ENCODE measurements at regions not wholly inside any gene's neighbourhood (a gene's known extent, or its start where the extent isn't known, plus 50 kb on each side); places are given as distances from the start of the nearest gene placed in this dataset.
A peak's percentile ranks its signal among the peaks of the same experiment; 100 is the strongest.
"Not testable (repeated sequence)": the region's sequence is repeated elsewhere in the genome, so short reads cannot be mapped to it uniquely, and the experiment has no call there.

- DNase-seq (ENCODE audit: low read depth) = no peak
- TF ChIP-seq CTCF (conservative IDR thresholded peaks at IDR 0.05; ENCODE audit: low read depth, low read length) = peak; percentile 36
- H3K4me3 ChIP-seq (ENCODE audit: low read depth, low read length) = no peak overlapping the region
Measured at GRCh38 chr14:106802413-106803364, 1276.3 kb downstream of the TMEM121 start.

DNA sequence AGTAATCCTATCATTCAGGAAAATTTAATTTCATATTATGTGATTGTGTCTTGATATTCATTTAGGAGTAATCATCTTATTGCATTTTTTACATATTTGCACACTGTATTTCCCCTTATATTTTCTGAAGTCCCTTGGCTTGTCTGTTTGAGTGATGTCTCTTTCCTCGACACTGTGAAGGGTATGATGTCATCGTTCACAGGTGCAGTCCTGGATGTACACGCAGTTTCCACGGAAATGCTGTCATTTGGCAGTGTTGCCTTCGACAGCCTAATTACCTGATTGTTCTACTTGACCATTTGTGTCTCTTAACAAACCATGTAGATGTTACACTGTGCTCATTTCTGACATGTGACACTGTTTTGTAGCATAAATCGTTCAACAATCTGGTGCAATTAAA, 1277.0 kb downstream of the TMEM121 start:
- no peak overlapping the region for H3K4me3 ChIP-seq (ENCODE audit: low read depth, low read length)
- TF ChIP-seq CTCF (conservative IDR thresholded peaks at IDR 0.05; ENCODE audit: low read depth, low read length) = no peak
- DNase-seq (ENCODE audit: low read depth) = no peak

DNA sequence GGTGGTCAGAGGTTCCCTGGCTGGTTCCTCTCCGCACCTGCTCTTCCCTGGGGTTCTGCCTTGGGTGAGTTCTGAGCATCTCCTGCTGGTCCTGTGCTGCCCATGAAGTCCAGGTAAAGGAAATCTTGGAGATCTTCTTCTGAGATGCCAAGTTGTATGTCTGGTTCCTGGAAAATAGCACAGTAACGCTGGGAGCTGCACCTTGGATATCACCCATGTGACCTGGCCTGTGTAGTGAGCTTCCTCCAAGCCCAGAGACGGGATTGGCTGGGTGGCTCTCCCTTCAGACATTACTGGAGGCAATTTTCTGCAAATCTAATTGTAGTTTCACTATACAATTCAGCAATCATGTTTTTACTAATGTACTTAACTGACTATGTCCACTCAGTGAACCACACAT, 1281.1 kb downstream of the TMEM121 start:
- TF ChIP-seq CTCF (conservative IDR thresholded peaks at IDR 0.05; ENCODE audit: low read depth, low read length) = no peak
- DNase-seq (ENCODE audit: low read depth) = no peak
- H3K4me3 ChIP-seq (ENCODE audit: low read depth, low read length) = no peak overlapping the region

DNA sequence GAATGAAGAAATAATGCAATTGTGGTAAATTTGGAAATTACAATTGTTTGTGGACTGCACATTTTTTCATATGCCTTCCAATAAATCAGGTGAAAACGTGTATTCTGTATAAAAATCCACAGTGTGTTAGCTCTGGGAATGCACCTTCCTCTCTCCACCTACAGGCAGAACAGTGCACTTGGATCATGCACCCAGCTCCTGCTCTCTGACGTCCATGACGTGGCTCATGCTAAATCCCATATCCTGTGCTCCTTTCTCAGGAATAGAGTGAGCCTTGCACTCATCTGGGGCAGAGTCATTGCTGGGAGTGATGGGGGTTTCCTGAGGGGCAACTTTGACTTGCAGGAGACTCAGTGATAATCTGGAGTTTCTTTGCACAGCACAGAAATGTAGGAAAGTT, 1282.1 kb downstream of the TMEM121 start:
- TF ChIP-seq CTCF (conservative IDR thresholded peaks at IDR 0.05; ENCODE audit: low read depth, low read length) = no peak
- DNase-seq (ENCODE audit: low read depth) = no peak
- H3K4me3 ChIP-seq (ENCODE audit: low read depth, low read length) = no peak overlapping the region

DNA sequence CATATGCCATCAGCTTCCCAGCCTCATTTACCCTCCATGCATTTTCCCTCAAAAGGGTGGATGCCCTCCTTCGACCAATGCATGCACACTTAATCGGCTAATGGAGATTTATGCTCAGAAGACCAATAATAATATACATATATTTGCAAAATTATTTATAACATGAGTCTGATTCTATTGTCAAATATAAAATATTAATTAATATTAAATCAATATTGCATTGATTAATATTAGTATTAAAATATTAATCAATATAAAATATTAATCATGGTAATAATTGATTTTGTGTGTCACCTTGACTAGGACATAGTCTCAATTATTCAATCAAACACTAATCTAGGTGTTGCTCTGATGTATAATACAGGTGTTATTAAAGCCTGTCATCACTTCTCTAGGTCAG, 1282.5 kb downstream of the TMEM121 start:
- no peak for DNase-seq (ENCODE audit: low read depth)
- no peak overlapping the region for H3K4me3 ChIP-seq (ENCODE audit: low read depth, low read length)
- TF ChIP-seq CTCF (conservative IDR thresholded peaks at IDR 0.05; ENCODE audit: low read depth, low read length) = no peak

- no peak for TF ChIP-seq CTCF (conservative IDR thresholded peaks at IDR 0.05; ENCODE audit: low read depth, low read length)
- no peak overlapping the region for H3K4me3 ChIP-seq (ENCODE audit: low read depth, low read length)
- no peak for DNase-seq (ENCODE audit: low read depth)
Measured at GRCh38 chr14:106809615-106810014, 1283.2 kb downstream of the TMEM121 start.

GRCh38 chr14:106810168-106810567, 1283.8 kb downstream of the TMEM121 start:
- DNase-seq (ENCODE audit: low read depth); H3K4me3 ChIP-seq (ENCODE audit: low read depth, low read length): not testable (repeated sequence)
